Panc1 (cell line): ENCODE measurements at regions not wholly inside any gene's neighbourhood (a gene's known extent, or its start where the extent isn't known, plus 50 kb on each side); places are given as distances from the start of the nearest gene placed in this dataset.

Experiments
- ATAC-seq: fragments of 200-7000 bp; cut with Tn5 transposase; 2 replicates; pipeline ENCODE4 v1.9.1; 2020; ENCODE audit warnings: mild to moderate bottlenecking, moderate library complexity
- BruUV-seq: library from RNA; stranded (reverse); fragments of 400-500 nt; replicated peaks from 2 replicates; lab custom pipeline; 2021; lab: Mats Ljungman, UMichigan
- CTCF ChIA-PET: fragments of 300-600 bp; sonication (Branson Sonifier 250); formaldehyde crosslinking; loops from one replicate; lab custom pipeline; 2022; ENCODE audit warnings: antibody characterized with exemption; lab: Charles Lee
- POLR2A ChIA-PET: fragments of 300-600 bp; sonication (Branson Sonifier 250); formaldehyde crosslinking; loops from one replicate; lab custom pipeline; 2022; ENCODE audit warnings: antibody characterized with exemption; lab: Charles Lee
- DNase-seq: peaks from one replicate; pipeline ENCODE4 v3.0.0-alpha.2; 2010; ENCODE audit warnings: low read depth, low spot score
- H3K27ac ChIP-seq: 2 replicates; pipeline ENCODE4 v1.5.1; 2011; ENCODE audit warnings: mild to moderate bottlenecking, low read length, inconsistent platforms
- H3K27me3 ChIP-seq: fragments of 200-500 bp; sonication (Bioruptor generic); 2 replicates; pipeline ENCODE4 v1.6.0; 2014; ENCODE audit warnings: low read length, inconsistent platforms; ENCODE audit not compliant: control insufficient read depth, insufficient read depth
- H3K36me3 ChIP-seq: fragments of 200-500 bp; sonication (Bioruptor generic); 2 replicates; pipeline ENCODE4 v1.5.1; 2014; ENCODE audit warnings: inconsistent platforms, mild to moderate bottlenecking, low read length, moderate library complexity; ENCODE audit not compliant: control insufficient read depth, insufficient read depth
- H3K4me1 ChIP-seq: 2 replicates; pipeline ENCODE4 v1.5.1; 2011; ENCODE audit warnings: inconsistent platforms, mild to moderate bottlenecking, low read length, moderate library complexity; ENCODE audit not compliant: control insufficient read depth, insufficient read depth
- H3K4me3 ChIP-seq, 2 experiments: 2 replicates each; pipeline ENCODE4 v1.5.1; 2011 to 2012; ENCODE audit warnings: low read depth in 2 of 2, low read length in 2 of 2, mild to moderate bottlenecking in 2 of 2, inconsistent platforms in 1 of 2, moderate library complexity in 1 of 2
- H3K9me3 ChIP-seq: fragments of 200-500 bp; sonication (Bioruptor generic); 2 replicates; pipeline ENCODE4 v1.5.1; 2014; ENCODE audit warnings: low read depth, mild to moderate bottlenecking, inconsistent platforms, low read length, moderate library complexity; ENCODE audit not compliant: control insufficient read depth, insufficient read depth
- POLR2AphosphoS5 ChIP-seq: IDR thresholded peaks from 2 replicates; pipeline ENCODE4 v1.6.1; 2012; ENCODE audit warnings: mild to moderate bottlenecking, low read depth, low read length, moderate library complexity
- SIN3A ChIP-seq: IDR thresholded peaks from 2 replicates; pipeline ENCODE4 v1.6.1; 2012; ENCODE audit warnings: low read depth, mild to moderate bottlenecking, low read length, moderate library complexity, borderline replicate concordance; ENCODE audit not compliant: insufficient read depth
- TCF7L2 ChIP-seq: IDR thresholded peaks from 2 replicates; pipeline ENCODE4 v1.6.1; 2011; ENCODE audit warnings: mild to moderate bottlenecking, low read depth, low read length, inconsistent platforms
- in situ Hi-C: cut with HindIII; loops from 2 replicates; pipeline ENCODE4 v1.10.0; 2016; ENCODE audit warnings: low sequenced_read_pairs, low pct_unique_long_range_greater_than_20kb
- intact Hi-C: fragments of 100-400 bp; cut with micrococcal nuclease; formaldehyde crosslinking; loops from one replicate; pipeline ENCODE4 v1.10.0; 2022; ENCODE audit not compliant: unreplicated experiment
- TF ChIP-seq, protein P1 (sequence below): fragments of 450-650 bp; IDR thresholded peaks from 2 replicates; pipeline ENCODE4 v1.5.1; 2017; ENCODE audit warnings: mild to moderate bottlenecking
- TF ChIP-seq, protein P2 (sequence below), 2 experiments: IDR thresholded peaks; 2 replicates each; pipeline ENCODE4 v1.6.1; 2011 to 2012; ENCODE audit warnings: low read depth in 2 of 2, control low read depth in 1 of 2, low read length in 1 of 2, mild to moderate bottlenecking in 1 of 2, moderate library complexity in 1 of 2; ENCODE audit not compliant: insufficient read depth in 1 of 2

DNA sequence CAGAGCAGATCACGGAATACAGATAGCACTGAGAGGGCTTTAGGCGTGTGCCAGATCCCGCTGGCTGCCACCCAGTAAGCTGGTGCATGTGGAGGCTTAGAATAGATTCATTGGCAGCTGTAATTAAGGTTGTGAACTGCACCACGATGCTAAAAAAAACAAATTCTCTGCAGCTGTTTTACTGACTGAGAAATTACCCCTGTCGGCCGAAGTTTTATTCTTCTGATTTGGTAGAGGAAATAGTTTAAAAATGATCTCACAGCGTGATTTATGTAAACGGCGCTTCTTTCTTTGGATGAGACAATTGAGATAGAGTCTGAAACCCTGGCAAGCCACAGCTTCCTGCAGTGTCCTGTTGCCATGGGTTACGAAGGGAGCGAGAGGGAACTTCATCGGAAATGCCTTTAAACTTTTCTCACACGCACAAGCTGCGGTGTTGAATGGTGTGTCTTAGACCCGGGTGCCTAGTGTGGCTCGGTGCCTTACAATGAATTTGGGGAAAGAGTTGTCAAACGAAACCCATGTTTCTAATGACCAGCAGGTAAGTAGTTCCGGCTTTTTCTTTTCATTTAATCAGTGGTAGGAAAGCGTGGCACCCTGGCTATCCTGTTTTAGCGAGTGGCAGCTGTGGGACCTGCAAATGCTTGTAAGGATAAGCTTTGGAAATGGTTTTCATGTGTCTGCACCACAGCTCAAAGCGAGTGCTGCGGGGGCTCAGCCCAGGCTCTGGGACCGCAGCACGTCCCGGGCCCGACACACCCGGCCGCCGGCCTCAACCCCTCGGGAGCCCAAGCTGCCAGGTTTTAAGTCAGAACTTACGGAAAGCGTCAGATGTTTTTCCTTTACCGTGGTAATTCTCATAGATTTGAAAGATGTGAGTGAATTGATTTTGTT, 71.7 kb upstream of the HGFAC start:
- intact Hi-C loops (no loop called here), in situ Hi-C loops (no loop called here)
- H3K4me3 ChIP-seq, result no peak overlapping the region; a peak in 1 of 4 replicates

DNA sequence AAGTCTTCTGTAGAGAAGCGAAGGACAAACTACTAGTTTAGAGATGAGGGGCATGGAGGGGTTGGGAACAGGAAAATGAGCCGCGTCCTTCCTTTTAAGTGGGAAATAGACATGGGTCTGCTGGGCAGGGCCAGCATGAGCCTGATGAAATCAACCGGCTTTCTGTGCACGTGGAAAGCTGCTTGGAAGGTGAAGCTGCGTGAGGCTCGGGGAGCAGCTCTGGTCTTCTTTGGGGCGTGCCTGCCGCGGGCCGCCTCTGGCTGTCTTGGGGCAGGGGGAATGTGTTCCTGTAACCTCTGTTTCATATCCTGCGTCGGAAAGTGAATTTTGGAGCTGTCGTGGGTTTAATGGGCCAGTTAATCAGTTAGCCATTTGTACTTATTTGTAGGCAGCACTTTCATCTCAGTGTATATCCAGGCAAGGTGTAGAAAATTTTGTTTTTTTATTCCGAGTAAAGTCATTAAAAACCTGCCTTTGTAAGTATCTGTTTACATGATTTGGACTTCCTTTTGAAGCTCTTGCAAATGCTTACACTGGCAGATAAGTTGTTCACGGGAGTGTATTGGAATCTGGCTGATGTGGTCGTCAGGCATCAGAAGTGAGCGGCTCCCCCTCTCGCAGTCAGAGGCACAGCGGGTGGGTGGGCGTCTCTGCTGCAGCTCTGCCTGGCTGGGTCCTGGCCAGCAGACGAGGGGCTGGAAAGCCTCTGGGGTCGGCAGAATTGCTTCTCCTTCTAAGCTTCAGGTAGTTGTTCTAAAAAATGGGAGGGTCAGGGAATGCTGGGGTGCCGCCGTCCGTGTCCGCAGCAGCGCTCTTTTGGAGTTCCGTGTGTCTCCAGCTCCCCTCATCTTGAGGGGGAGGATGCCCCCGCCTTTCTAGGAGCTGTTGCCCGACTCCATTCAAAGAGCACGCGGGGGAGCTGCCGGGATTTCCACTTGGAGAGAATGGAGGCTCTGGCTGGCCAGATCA, 70.5 kb upstream of the HGFAC start:
- in situ Hi-C loops (no loop called here), intact Hi-C loops (no loop called here)
- H3K36me3 ChIP-seq, result no peaks in the 10 kb centered on the region
- no peak for ATAC-seq
- ChIA-PET POLR2A (no interaction called here), CTCF (no interaction called here)
- no peak for DNase-seq
- no peak overlapping the region for H3K27ac ChIP-seq
- H3K4me1 ChIP-seq, result no peaks in the 10 kb centered on the region; the same call in 1 of the 2 replicates
- TF ChIP-seq POLR2AphosphoS5, result no peak
- TF ChIP-seq, protein P1, sequence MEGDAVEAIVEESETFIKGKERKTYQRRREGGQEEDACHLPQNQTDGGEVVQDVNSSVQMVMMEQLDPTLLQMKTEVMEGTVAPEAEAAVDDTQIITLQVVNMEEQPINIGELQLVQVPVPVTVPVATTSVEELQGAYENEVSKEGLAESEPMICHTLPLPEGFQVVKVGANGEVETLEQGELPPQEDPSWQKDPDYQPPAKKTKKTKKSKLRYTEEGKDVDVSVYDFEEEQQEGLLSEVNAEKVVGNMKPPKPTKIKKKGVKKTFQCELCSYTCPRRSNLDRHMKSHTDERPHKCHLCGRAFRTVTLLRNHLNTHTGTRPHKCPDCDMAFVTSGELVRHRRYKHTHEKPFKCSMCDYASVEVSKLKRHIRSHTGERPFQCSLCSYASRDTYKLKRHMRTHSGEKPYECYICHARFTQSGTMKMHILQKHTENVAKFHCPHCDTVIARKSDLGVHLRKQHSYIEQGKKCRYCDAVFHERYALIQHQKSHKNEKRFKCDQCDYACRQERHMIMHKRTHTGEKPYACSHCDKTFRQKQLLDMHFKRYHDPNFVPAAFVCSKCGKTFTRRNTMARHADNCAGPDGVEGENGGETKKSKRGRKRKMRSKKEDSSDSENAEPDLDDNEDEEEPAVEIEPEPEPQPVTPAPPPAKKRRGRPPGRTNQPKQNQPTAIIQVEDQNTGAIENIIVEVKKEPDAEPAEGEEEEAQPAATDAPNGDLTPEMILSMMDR, result no peak
- no peak for TF ChIP-seq SIN3A
- H3K4me3 ChIP-seq, result no peak overlapping the region
- no TSS peak for BruUV-seq
- H3K9me3 ChIP-seq, result no peaks in the 10 kb centered on the region
- H3K27me3 ChIP-seq, result no peaks in the 10 kb centered on the region

More for the DNA sequence above, 71.7 kb upstream of the HGFAC start:
- Histone ChIP-seq H3K27me3 (no peaks in the 10 kb centered on the region), H3K27ac (no peak overlapping the region), H3K4me1 (no peaks in the 10 kb centered on the region; the same call in 1 of the 2 replicates), H3K9me3 (no peaks in the 10 kb centered on the region), H3K36me3 (no peaks in the 10 kb centered on the region)
- DNase-seq (no peak), ATAC-seq (no peak)
- POLR2A ChIA-PET, result no interaction called here
- CTCF ChIA-PET, result no interaction called here
- TF ChIP-seq, protein P2, sequence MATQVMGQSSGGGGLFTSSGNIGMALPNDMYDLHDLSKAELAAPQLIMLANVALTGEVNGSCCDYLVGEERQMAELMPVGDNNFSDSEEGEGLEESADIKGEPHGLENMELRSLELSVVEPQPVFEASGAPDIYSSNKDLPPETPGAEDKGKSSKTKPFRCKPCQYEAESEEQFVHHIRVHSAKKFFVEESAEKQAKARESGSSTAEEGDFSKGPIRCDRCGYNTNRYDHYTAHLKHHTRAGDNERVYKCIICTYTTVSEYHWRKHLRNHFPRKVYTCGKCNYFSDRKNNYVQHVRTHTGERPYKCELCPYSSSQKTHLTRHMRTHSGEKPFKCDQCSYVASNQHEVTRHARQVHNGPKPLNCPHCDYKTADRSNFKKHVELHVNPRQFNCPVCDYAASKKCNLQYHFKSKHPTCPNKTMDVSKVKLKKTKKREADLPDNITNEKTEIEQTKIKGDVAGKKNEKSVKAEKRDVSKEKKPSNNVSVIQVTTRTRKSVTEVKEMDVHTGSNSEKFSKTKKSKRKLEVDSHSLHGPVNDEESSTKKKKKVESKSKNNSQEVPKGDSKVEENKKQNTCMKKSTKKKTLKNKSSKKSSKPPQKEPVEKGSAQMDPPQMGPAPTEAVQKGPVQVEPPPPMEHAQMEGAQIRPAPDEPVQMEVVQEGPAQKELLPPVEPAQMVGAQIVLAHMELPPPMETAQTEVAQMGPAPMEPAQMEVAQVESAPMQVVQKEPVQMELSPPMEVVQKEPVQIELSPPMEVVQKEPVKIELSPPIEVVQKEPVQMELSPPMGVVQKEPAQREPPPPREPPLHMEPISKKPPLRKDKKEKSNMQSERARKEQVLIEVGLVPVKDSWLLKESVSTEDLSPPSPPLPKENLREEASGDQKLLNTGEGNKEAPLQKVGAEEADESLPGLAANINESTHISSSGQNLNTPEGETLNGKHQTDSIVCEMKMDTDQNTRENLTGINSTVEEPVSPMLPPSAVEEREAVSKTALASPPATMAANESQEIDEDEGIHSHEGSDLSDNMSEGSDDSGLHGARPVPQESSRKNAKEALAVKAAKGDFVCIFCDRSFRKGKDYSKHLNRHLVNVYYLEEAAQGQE (IDR thresholded peaks at IDR 0.05; ENCODE audit: insufficient read depth in 1 of 2, low read depth in 2 of 2, low read length in 1 of 2), result no peak
- no peak for TF ChIP-seq POLR2AphosphoS5
- no peak for TF ChIP-seq SIN3A
- TF ChIP-seq TCF7L2, result no peak
- TF ChIP-seq, protein P1, result no peak
- no TSS peak for BruUV-seq
